ENCODE measurements at regions not wholly inside any gene's neighbourhood (a gene's known extent, or its start where the extent isn't known, plus 50 kb on each side); places are given as distances from the start of the nearest gene placed in this dataset.

- H3K27ac ChIP-seq (ENCODE audit: low read length), result no peak overlapping the region
- H3F3A ChIP-seq (ENCODE audit: insufficient read depth, low read length, poor library complexity, severe bottlenecking), result no peaks in the 10 kb centered on the region
- H3K36me3 ChIP-seq (ENCODE audit: insufficient read depth, low read length), result no peaks in the 10 kb centered on the region
- H3K9me2 ChIP-seq (ENCODE audit: insufficient read depth, low read length), result no peaks in the 10 kb centered on the region
- no peak overlapping the region for H3K9ac ChIP-seq (ENCODE audit: low read length)
- H2AFZ ChIP-seq (ENCODE audit: low read depth, low read length), result no peak overlapping the region
- H3K4me2 ChIP-seq (ENCODE audit: low read length), result no peak overlapping the region
- H3K27me3 ChIP-seq (ENCODE audit: insufficient read depth, low read depth, low read length), result no peaks in the 10 kb centered on the region
- TF ChIP-seq CTCF (IDR thresholded peaks at IDR 0.05; ENCODE audit: poor library complexity, severe bottlenecking), result no peak
- no peak for TF ChIP-seq TAF1 (IDR thresholded peaks at IDR 0.05; ENCODE audit: low read depth)
- TF ChIP-seq EZH2 (IDR thresholded peaks at IDR 0.05; ENCODE audit: borderline replicate concordance, insufficient read depth, low read length, poor library complexity, severe bottlenecking), result no peak
- TF ChIP-seq REST (IDR thresholded peaks at IDR 0.05; ENCODE audit: borderline replicate concordance), result no peak
- TF ChIP-seq POLR2AphosphoS5 (IDR thresholded peaks at IDR 0.05), result no peak
- no peak for TF ChIP-seq MXI1 (conservative IDR thresholded peaks at IDR 0.05; ENCODE audit: poor library complexity, severe bottlenecking)
- no peak for TF ChIP-seq RAD21 (conservative IDR thresholded peaks at IDR 0.05)
- no peak for TF ChIP-seq EP300 (conservative IDR thresholded peaks at IDR 0.05; ENCODE audit: poor library complexity, severe bottlenecking)
- no peak for TF ChIP-seq SMC3 (conservative IDR thresholded peaks at IDR 0.05; ENCODE audit: poor library complexity)
- H3K9me3 ChIP-seq (ENCODE audit: low read length), result no peaks in the 10 kb centered on the region
- no peak overlapping the region for H3K4me3 ChIP-seq (ENCODE audit: low read length)
- H3K79me2 ChIP-seq (replicated peaks; ENCODE audit: insufficient read depth, low read length), result no peaks in the 10 kb centered on the region
- H4K20me1 ChIP-seq (ENCODE audit: insufficient read depth), result no peaks in the 10 kb centered on the region
Measured at GRCh38 chr6:24057030-24057429, 69.0 kb upstream of the NRSN1 start.

- Histone ChIP-seq H4K20me1 (ENCODE audit: insufficient read depth) (no peaks in the 10 kb centered on the region), H3K9me3 (ENCODE audit: low read length) (peaks cover 4% of the 10 kb centered on the region), H3K9me2 (ENCODE audit: insufficient read depth, low read length) (no peaks in the 10 kb centered on the region), H3K36me3 (ENCODE audit: insufficient read depth, low read length) (no peaks in the 10 kb centered on the region), H3F3A (ENCODE audit: insufficient read depth, low read length, poor library complexity, severe bottlenecking) (no peaks in the 10 kb centered on the region), H3K27ac (ENCODE audit: low read length) (no peak overlapping the region), H3K4me3 (ENCODE audit: low read length) (no peak overlapping the region), H3K27me3 (ENCODE audit: insufficient read depth, low read depth, low read length) (no peaks in the 10 kb centered on the region), H2AFZ (ENCODE audit: low read depth, low read length) (no peak overlapping the region), H3K9ac (ENCODE audit: low read length) (no peak overlapping the region), H3K79me2 (replicated peaks; ENCODE audit: insufficient read depth, low read length) (no peaks in the 10 kb centered on the region), H3K4me2 (ENCODE audit: low read length) (no peak overlapping the region)
- no peak for TF ChIP-seq RAD21 (conservative IDR thresholded peaks at IDR 0.05)
- TF ChIP-seq TAF1 (IDR thresholded peaks at IDR 0.05; ENCODE audit: low read depth), result no peak
- TF ChIP-seq EZH2 (IDR thresholded peaks at IDR 0.05; ENCODE audit: borderline replicate concordance, insufficient read depth, low read length, poor library complexity, severe bottlenecking), result no peak
Measured at GRCh38 chr6:24060982-24061754, 64.8 kb upstream of the NRSN1 start.

Data from neural cell (in vitro differentiated cells).